PC-9 (cell line): ENCODE measurements at regions not wholly inside any gene's neighbourhood (a gene's known extent, or its start where the extent isn't known, plus 50 kb on each side); places are given as distances from the start of the nearest gene placed in this dataset.

Experiments used
- BruUV-seq: library from RNA; stranded (reverse); fragments of 400-500 nt; replicated peaks from 2 replicates; lab custom pipeline; 2021; lab: Mats Ljungman, UMichigan
- CTCF ChIA-PET: fragments of 300-600 bp; sonication (Branson Sonifier 250); formaldehyde crosslinking; loops from one replicate; lab custom pipeline; 2022; ENCODE audit warnings: antibody characterized with exemption; lab: Charles Lee
- POLR2A ChIA-PET: fragments of 300-600 bp; sonication (Branson Sonifier 250); formaldehyde crosslinking; loops from one replicate; lab custom pipeline; 2022; ENCODE audit warnings: antibody characterized with exemption; ENCODE audit not compliant: unreplicated experiment; lab: Charles Lee
- DNase-seq, 2 experiments: peaks; one replicate each; pipeline versions ENCODE4 v3.0.0 to v3.0.0-alpha.2; 2015 to 2022; ENCODE audit warnings: mixed read lengths in 1 of 2
- H2AFZ ChIP-seq: fragments of 200-600 bp; sonication (generic); 2 replicates; pipeline ENCODE4 v1.8.1; 2017; ENCODE audit warnings: antibody characterized with exemption
- H3F3A ChIP-seq: fragments of 200-600 bp; sonication (generic); 2 replicates; pipeline ENCODE4 v1.8.1; 2017; ENCODE audit warnings: antibody characterized with exemption, mild to moderate bottlenecking, low read depth; ENCODE audit not compliant: insufficient read depth
- H3K27ac ChIP-seq: fragments of 200-600 bp; sonication (generic); 2 replicates; pipeline ENCODE4 v1.6.1; 2016; ENCODE audit warnings: mixed run types
- H3K27me3 ChIP-seq: fragments of 200-600 bp; sonication (generic); 2 replicates; pipeline ENCODE4 v1.6.1; 2016; ENCODE audit warnings: low read depth, mixed run types; ENCODE audit not compliant: insufficient read depth
- H3K36me3 ChIP-seq: fragments of 200-600 bp; sonication (generic); 2 replicates; pipeline ENCODE4 v1.6.1; 2016; ENCODE audit warnings: low read depth, mixed run types
- H3K4me1 ChIP-seq: fragments of 200-600 bp; sonication (generic); replicated peaks from 2 replicates; pipeline ENCODE4 v1.6.1; 2016; ENCODE audit warnings: mixed run types; ENCODE audit not compliant: insufficient read depth
- H3K4me2 ChIP-seq: fragments of 200-600 bp; sonication (generic); 2 replicates; pipeline ENCODE4 v1.6.1; 2017; ENCODE audit warnings: mixed run types
- H3K4me3 ChIP-seq: fragments of 200-600 bp; sonication (generic); 2 replicates; pipeline ENCODE4 v1.6.1; 2016; ENCODE audit warnings: mixed run types
- H3K79me2 ChIP-seq: fragments of 200-600 bp; sonication (generic); 2 replicates; pipeline ENCODE4 v1.6.1; 2017; ENCODE audit warnings: low read depth, mixed run types
- H3K9me2 ChIP-seq: fragments of 200-600 bp; sonication (generic); 2 replicates; pipeline ENCODE4 v1.8.1; 2017; ENCODE audit warnings: mild to moderate bottlenecking; ENCODE audit not compliant: insufficient read depth
- H3K9me3 ChIP-seq: fragments of 200-600 bp; sonication (generic); 2 replicates; pipeline ENCODE4 v1.8.1; 2016; ENCODE audit warnings: low read depth; ENCODE audit not compliant: insufficient read depth
- H4K20me1 ChIP-seq: fragments of 200-600 bp; sonication (generic); 2 replicates; pipeline ENCODE4 v1.8.1; 2017; ENCODE audit not compliant: insufficient read depth
- EZH2 ChIP-seq: fragments of 200-600 bp; sonication (generic); IDR thresholded peaks from 2 replicates; pipeline ENCODE4 v1.8.0; 2017; ENCODE audit warnings: antibody characterized with exemption, low read depth
- intact Hi-C: fragments of 100-400 bp; cut with micrococcal nuclease; formaldehyde crosslinking; loops from one replicate; pipeline ENCODE4 v1.10.0; 2022; ENCODE audit not compliant: unreplicated experiment
- TF ChIP-seq, protein P1 (sequence below): fragments of 200-600 bp; sonication (generic); conservative IDR thresholded peaks from 2 replicates; pipeline ENCODE4 v1.6.1; 2017; ENCODE audit warnings: mixed run types, antibody characterized with exemption, mild to moderate bottlenecking, moderate library complexity

- H3K27ac ChIP-seq, result no peak overlapping the region
- ChIA-PET POLR2A (no interaction called here), CTCF (no interaction called here)
- no peaks in the 10 kb centered on the region for H3K79me2 ChIP-seq
- no peaks in the 10 kb centered on the region for H4K20me1 ChIP-seq
- H3K4me1 ChIP-seq, result no peaks in the 10 kb centered on the region
- no peaks in the 10 kb centered on the region; the same call in 1 of the 2 replicates for H3K9me2 ChIP-seq
- H2AFZ ChIP-seq, result no peak overlapping the region
- no peak for DNase-seq
- no peaks in the 10 kb centered on the region for H3F3A ChIP-seq
- intact Hi-C loops, result no loop called here
- H3K4me2 ChIP-seq, result no peak overlapping the region
- TF ChIP-seq, protein P1, sequence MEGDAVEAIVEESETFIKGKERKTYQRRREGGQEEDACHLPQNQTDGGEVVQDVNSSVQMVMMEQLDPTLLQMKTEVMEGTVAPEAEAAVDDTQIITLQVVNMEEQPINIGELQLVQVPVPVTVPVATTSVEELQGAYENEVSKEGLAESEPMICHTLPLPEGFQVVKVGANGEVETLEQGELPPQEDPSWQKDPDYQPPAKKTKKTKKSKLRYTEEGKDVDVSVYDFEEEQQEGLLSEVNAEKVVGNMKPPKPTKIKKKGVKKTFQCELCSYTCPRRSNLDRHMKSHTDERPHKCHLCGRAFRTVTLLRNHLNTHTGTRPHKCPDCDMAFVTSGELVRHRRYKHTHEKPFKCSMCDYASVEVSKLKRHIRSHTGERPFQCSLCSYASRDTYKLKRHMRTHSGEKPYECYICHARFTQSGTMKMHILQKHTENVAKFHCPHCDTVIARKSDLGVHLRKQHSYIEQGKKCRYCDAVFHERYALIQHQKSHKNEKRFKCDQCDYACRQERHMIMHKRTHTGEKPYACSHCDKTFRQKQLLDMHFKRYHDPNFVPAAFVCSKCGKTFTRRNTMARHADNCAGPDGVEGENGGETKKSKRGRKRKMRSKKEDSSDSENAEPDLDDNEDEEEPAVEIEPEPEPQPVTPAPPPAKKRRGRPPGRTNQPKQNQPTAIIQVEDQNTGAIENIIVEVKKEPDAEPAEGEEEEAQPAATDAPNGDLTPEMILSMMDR, result no peak
- TF ChIP-seq EZH2, result no peak
- no peaks in the 10 kb centered on the region for H3K36me3 ChIP-seq
- H3K4me3 ChIP-seq, result no peak overlapping the region
- H3K27me3 ChIP-seq, result no peaks in the 10 kb centered on the region
- BruUV-seq, result no TSS peak
- H3K9me3 ChIP-seq, result no peaks in the 10 kb centered on the region; the same call in 1 of the 2 replicates
Observed at GRCh38 chr22:27337676-27338075, 463.9 kb downstream of the MN1 start.

- Histone ChIP-seq H3K9me2 (no peaks in the 10 kb centered on the region; the same call in 1 of the 2 replicates), H3K79me2 (no peaks in the 10 kb centered on the region), H2AFZ (no peak overlapping the region), H3K9me3 (no peaks in the 10 kb centered on the region; the same call in 1 of the 2 replicates), H3K27me3 (no peaks in the 10 kb centered on the region), H3K36me3 (no peaks in the 10 kb centered on the region), H3K27ac (no peak overlapping the region), H3K4me2 (no peak overlapping the region), H3K4me3 (no peak overlapping the region), H4K20me1 (no peaks in the 10 kb centered on the region), H3F3A (no peaks in the 10 kb centered on the region), H3K4me1 (no peaks in the 10 kb centered on the region)
- ChIA-PET CTCF (no interaction called here), POLR2A (no interaction called here)
- intact Hi-C loops, result no loop called here
- TF ChIP-seq, protein P1, result no peak
- TF ChIP-seq EZH2, result no peak
- no TSS peak for BruUV-seq
- DNase-seq, result no peak
Observed at GRCh38 chr22:27340047-27340446, 461.5 kb downstream of the MN1 start.

GRCh38 chr22:27344546-27344945, 457.0 kb downstream of the MN1 start:
- intact Hi-C loops, result no loop called here

More at GRCh38 chr22:27344546-27344945, 457.0 kb downstream of the MN1 start:
- no peak overlapping the region for H3K4me3 ChIP-seq
- no peaks in the 10 kb centered on the region for H4K20me1 ChIP-seq
- H3K79me2 ChIP-seq, result no peaks in the 10 kb centered on the region
- DNase-seq, result no peak
- H2AFZ ChIP-seq, result no peak overlapping the region
- H3K9me3 ChIP-seq, result peaks cover 5% of the 10 kb centered on the region
- no peaks in the 10 kb centered on the region for H3F3A ChIP-seq
- H3K4me2 ChIP-seq, result no peak overlapping the region
- no peaks in the 10 kb centered on the region for H3K36me3 ChIP-seq
- peaks cover 9% of the 10 kb centered on the region; the same call in 1 of the 2 replicates for H3K4me1 ChIP-seq
- no TSS peak for BruUV-seq
- TF ChIP-seq, protein P1, result no peak
- no peak for TF ChIP-seq EZH2
- no peak overlapping the region for H3K27ac ChIP-seq
- H3K27me3 ChIP-seq, result no peaks in the 10 kb centered on the region
- ChIA-PET CTCF (no interaction called here), POLR2A (no interaction called here)
- no peaks in the 10 kb centered on the region; the same call in 1 of the 2 replicates for H3K9me2 ChIP-seq
